ENCODE measurements at regions not wholly inside any gene's neighbourhood (a gene's known extent, or its start where the extent isn't known, plus 50 kb on each side); places are given as distances from the start of the nearest gene placed in this dataset.

DNA sequence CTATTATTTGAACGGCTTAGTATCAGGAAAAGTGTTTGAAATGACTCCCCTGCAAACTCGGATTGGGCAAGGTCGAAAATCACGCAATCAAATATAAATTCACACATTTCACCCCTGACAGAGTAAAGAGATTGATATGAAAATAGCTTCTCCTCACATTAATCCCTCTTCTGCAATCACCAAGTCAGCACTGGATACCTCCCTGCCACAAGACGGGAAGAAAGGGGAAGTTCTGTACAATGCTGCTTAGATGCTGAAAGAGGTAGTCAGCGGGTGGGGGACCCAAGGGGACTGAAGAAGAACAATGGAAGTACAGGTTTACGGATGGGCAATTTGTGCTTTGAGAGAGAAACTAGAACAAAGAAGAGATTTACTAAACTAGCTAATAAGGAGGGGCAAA, 72.0 kb upstream of the ANK3 start:
- TF ChIP-seq, protein P1, sequence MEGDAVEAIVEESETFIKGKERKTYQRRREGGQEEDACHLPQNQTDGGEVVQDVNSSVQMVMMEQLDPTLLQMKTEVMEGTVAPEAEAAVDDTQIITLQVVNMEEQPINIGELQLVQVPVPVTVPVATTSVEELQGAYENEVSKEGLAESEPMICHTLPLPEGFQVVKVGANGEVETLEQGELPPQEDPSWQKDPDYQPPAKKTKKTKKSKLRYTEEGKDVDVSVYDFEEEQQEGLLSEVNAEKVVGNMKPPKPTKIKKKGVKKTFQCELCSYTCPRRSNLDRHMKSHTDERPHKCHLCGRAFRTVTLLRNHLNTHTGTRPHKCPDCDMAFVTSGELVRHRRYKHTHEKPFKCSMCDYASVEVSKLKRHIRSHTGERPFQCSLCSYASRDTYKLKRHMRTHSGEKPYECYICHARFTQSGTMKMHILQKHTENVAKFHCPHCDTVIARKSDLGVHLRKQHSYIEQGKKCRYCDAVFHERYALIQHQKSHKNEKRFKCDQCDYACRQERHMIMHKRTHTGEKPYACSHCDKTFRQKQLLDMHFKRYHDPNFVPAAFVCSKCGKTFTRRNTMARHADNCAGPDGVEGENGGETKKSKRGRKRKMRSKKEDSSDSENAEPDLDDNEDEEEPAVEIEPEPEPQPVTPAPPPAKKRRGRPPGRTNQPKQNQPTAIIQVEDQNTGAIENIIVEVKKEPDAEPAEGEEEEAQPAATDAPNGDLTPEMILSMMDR (IDR thresholded peaks at IDR 0.05) = no peak
- TF ChIP-seq POLR2A (IDR thresholded peaks at IDR 0.05) = no peak

All from lower leg skin (tissue), 3 donors.